K562 (cell line): ENCODE measurements at regions not wholly inside any gene's neighbourhood (a gene's known extent, or its start where the extent isn't known, plus 50 kb on each side); places are given as distances from the start of the nearest gene placed in this dataset.

Experiments
- ATAC-seq: fragments of 200-7000 bp; cut with Tn5 transposase; 3 replicates; pipeline ENCODE4 v1.9.1; 2020; ENCODE audit warnings: moderate library complexity
- BruUV-seq: library from RNA; stranded (reverse); fragments of 400-500 nt; replicated peaks from 2 replicates; lab custom pipeline; 2021; lab: Mats Ljungman, UMichigan
- CTCF ChIA-PET: fragments of 300-600 bp; formaldehyde crosslinking; extraction: SDS; loops from one replicate; lab custom pipeline; 2021; ENCODE audit warnings: low intra/inter-chr PET ratio; lab: Yijun Ruan, JAX
- POLR2A ChIA-PET: fragments of 300-600, 350-650 bp; sonication (Branson Sonifier 250); formaldehyde crosslinking; extraction: SDS; loops from one replicate; lab custom pipeline; 2021; ENCODE audit warnings: antibody characterized with exemption, inconsistent platforms; lab: Yijun Ruan, JAX
- DNase-seq, 4 experiments: peaks; one replicate each; pipeline versions ENCODE4 v3.0.0 to v3.0.0-alpha.2; 2011 to 2018; ENCODE audit warnings: low spot score in 3 of 4, mixed read lengths in 3 of 4; ENCODE audit errors: extremely low read depth in 1 of 4
- FAIRE-seq: peaks from 2 replicates; lab custom pipeline; 2011; peaks lifted over from hg19 to GRCh38; lab: Jason Lieb, UNC
- H2AFZ ChIP-seq: 2 replicates; pipeline ENCODE4 v1.6.0; 2011; ENCODE audit warnings: low read depth, low read length, control low read depth, inconsistent platforms
- H3K27ac ChIP-seq: fragments of 200-600 bp; 3 replicates; pipeline ENCODE4 v1.8.0; 2011; ENCODE audit warnings: low read depth, mild to moderate bottlenecking, control low read depth, inconsistent platforms, low read length, moderate library complexity, mixed read lengths; ENCODE audit errors: extremely low read depth
- H3K27me3 ChIP-seq, 2 experiments: fragments of 300-600 bp in 1 of 2; 2 replicates in 1 of 2; 3 replicates in 1 of 2; pipeline versions ENCODE4 v1.6.0 to v1.8.0; 2011; ENCODE audit warnings: inconsistent platforms in 2 of 2, low read length in 2 of 2, mild to moderate bottlenecking in 1 of 2, mixed read lengths in 1 of 2, moderate library complexity in 1 of 2; ENCODE audit not compliant: control insufficient read depth in 2 of 2, insufficient read depth in 2 of 2
- H3K36me3 ChIP-seq: fragments of 300-600 bp; 3 replicates; pipeline ENCODE4 v1.8.0; 2011; ENCODE audit warnings: mild to moderate bottlenecking, low read length, inconsistent platforms; ENCODE audit not compliant: control insufficient read depth, insufficient read depth
- H3K4me1 ChIP-seq, 2 experiments: fragments of 200-600 bp in 1 of 2; replicated peaks in 1 of 2; 2 replicates in 1 of 2; 3 replicates in 1 of 2; pipeline versions ENCODE4 v1.5.1 to v1.8.0; 2011; ENCODE audit warnings: inconsistent platforms in 2 of 2, low read length in 2 of 2, mild to moderate bottlenecking in 1 of 2, mixed read lengths in 1 of 2, moderate library complexity in 1 of 2; ENCODE audit not compliant: control insufficient read depth in 2 of 2, insufficient read depth in 2 of 2
- H3K4me2 ChIP-seq: 2 replicates; pipeline ENCODE4 v1.6.1; 2011; ENCODE audit warnings: low read length, control low read depth, inconsistent platforms, mixed read lengths; ENCODE audit not compliant: insufficient read depth
- H3K4me3 ChIP-seq: fragments of 200-600 bp; sonication (generic), shearing (Covaris generic); 2 replicates; pipeline ENCODE4 v1.5.1; 2016; ENCODE audit warnings: control low read depth, inconsistent platforms
- H3K79me2 ChIP-seq: fragments of 200-600 bp; 3 replicates; pipeline ENCODE4 v1.8.0; 2011; ENCODE audit warnings: low read length, inconsistent platforms; ENCODE audit not compliant: control insufficient read depth, insufficient read depth
- H3K9ac ChIP-seq, 2 experiments: 2 replicates each; pipeline versions ENCODE4 v1.6.0 to v1.6.1; 2011; ENCODE audit warnings: low read depth in 2 of 2, low read length in 2 of 2, control low read depth in 1 of 2, inconsistent platforms in 1 of 2, mild to moderate bottlenecking in 1 of 2, mixed read lengths in 1 of 2; ENCODE audit not compliant: insufficient read depth in 1 of 2
- H3K9me1 ChIP-seq: one replicate; pipeline ENCODE4 v1.6.0; 2011; ENCODE audit warnings: inconsistent platforms, mild to moderate bottlenecking, low read length, moderate library complexity; ENCODE audit not compliant: control insufficient read depth, insufficient read depth
- H3K9me3 ChIP-seq: replicated peaks from 2 replicates; pipeline ENCODE4 v1.5.1; 2011; ENCODE audit warnings: low read depth, low read length, inconsistent platforms; ENCODE audit not compliant: control insufficient read depth, insufficient read depth
- H4K20me1 ChIP-seq: replicated peaks from 2 replicates; pipeline ENCODE4 v1.6.1; 2011; ENCODE audit warnings: low read length, inconsistent platforms, mixed read lengths; ENCODE audit not compliant: control insufficient read depth, insufficient read depth
- ARID1B ChIP-seq: fragments of 450-650 bp; IDR thresholded peaks from 2 replicates; pipeline ENCODE4 v1.6.1; 2016; ENCODE audit warnings: antibody characterized with exemption, mild to moderate bottlenecking, inconsistent platforms
- CEBPB ChIP-seq: fragments of 450-650 bp; IDR thresholded peaks from 2 replicates; pipeline ENCODE4 v1.6.1; 2016; ENCODE audit warnings: missing genetic modification characterization, missing compliant biosample characterization
- DEAF1 ChIP-seq: fragments of 450-650 bp; formaldehyde crosslinking; IDR thresholded peaks from 2 replicates; pipeline ENCODE4 v1.4.0; 2020; ENCODE audit warnings: mild to moderate bottlenecking, moderate library complexity
- ESRRA ChIP-seq: fragments of 450-650 bp; IDR thresholded peaks from 2 replicates; pipeline ENCODE4 v1.6.1; 2014; ENCODE audit warnings: low read depth, mild to moderate bottlenecking, moderate library complexity, borderline replicate concordance
- HMGN3 ChIP-seq: IDR thresholded peaks from 2 replicates; pipeline ENCODE4 v1.6.1; 2011; ENCODE audit warnings: borderline replicate concordance, low read depth, mild to moderate bottlenecking, mixed read lengths, low read length; ENCODE audit not compliant: insufficient read length; ENCODE audit errors: extremely low read depth
- ILK ChIP-seq: fragments of 450-650 bp; IDR thresholded peaks from 2 replicates; pipeline ENCODE4 v1.6.1; 2016; ENCODE audit warnings: missing genetic modification characterization, low read depth, mild to moderate bottlenecking, missing compliant biosample characterization, moderate library complexity, borderline replicate concordance
- KDM2B ChIP-seq: fragments of 250-450 bp; sonication (Bioruptor Pico); IDR thresholded peaks from 2 replicates; pipeline ENCODE4 v1.8.0; 2021; ENCODE audit warnings: mild to moderate bottlenecking, moderate library complexity
- MCM7 ChIP-seq, 2 experiments: fragments of 450-650 bp; IDR thresholded peaks; 2 replicates each; pipeline ENCODE4 v1.6.1; 2016 to 2018
- PREB ChIP-seq: sonication (generic); formaldehyde crosslinking; IDR thresholded peaks from 2 replicates; pipeline ENCODE4 v1.8.1; 2023; ENCODE audit warnings: mild to moderate bottlenecking, missing genetic modification reagents
- RBBP5 ChIP-seq: fragments of 200-600 bp; sonication (generic); IDR thresholded peaks from 2 replicates; pipeline ENCODE4 v1.6.1; 2012; ENCODE audit warnings: borderline replicate concordance, mild to moderate bottlenecking, low read length, control low read depth, inconsistent platforms; ENCODE audit not compliant: insufficient read depth, poor library complexity, severe bottlenecking
- RBM14 ChIP-seq: fragments of 200-400 bp; formaldehyde crosslinking; IDR thresholded peaks from 2 replicates; pipeline ENCODE4 v1.6.1; 2018; ENCODE audit warnings: low read depth, mild to moderate bottlenecking, low read length, moderate library complexity, borderline replicate concordance; ENCODE audit not compliant: insufficient read depth
- SUPT5H ChIP-seq: fragments of 450-650 bp; IDR thresholded peaks from 2 replicates; pipeline ENCODE4 v1.6.1; 2016
- TAF7 ChIP-seq: fragments of 450-650 bp; IDR thresholded peaks from 2 replicates; pipeline ENCODE4 v1.6.1; 2016; ENCODE audit warnings: missing genetic modification characterization, missing compliant biosample characterization
- TRIM24 ChIP-seq, 2 experiments: fragments of 450-650 bp; IDR thresholded peaks; 2 replicates each; pipeline ENCODE4 v1.6.1; 2016
- TSHZ1 ChIP-seq: fragments of 250-450 bp; sonication (Bioruptor Pico); IDR thresholded peaks from 2 replicates; pipeline ENCODE4 v1.4.0; 2020; ENCODE audit warnings: mild to moderate bottlenecking, moderate library complexity
- ZNF507 ChIP-seq: conservative IDR thresholded peaks from 2 replicates; pipeline ENCODE4 v1.6.1; 2017; ENCODE audit warnings: missing genetic modification characterization, missing compliant biosample characterization
- WGBS: fragments of 100-300 bp; shearing (Covaris generic); methylation state at CpG from one replicate; pipeline ENCODE4 v1.1.6; 2016; ENCODE audit warnings: low coverage, mixed read lengths; ENCODE audit not compliant: insufficient coverage; ENCODE audit errors: missing lambda C conversion rate; 5-methylcytosine and 5-hydroxymethylcytosine counted together
- in situ Hi-C: fragments of 300-500 bp; cut with MboI; formaldehyde crosslinking; loops from 4 replicates; pipeline ENCODE4 v1.15.0; 2018; ENCODE audit warnings: inconsistent platforms, mixed read lengths
- intact Hi-C: fragments of 100-400 bp; cut with micrococcal nuclease; formaldehyde crosslinking; loops from 2 replicates; pipeline ENCODE4 v1.14.2; 2022

GRCh38 chr11:81897639-81898038 lies 836.0 kb downstream of the FAM181B start:
- Histone ChIP-seq H3K4me1 (no peaks in the 10 kb centered on the region), H4K20me1 (no peaks in the 10 kb centered on the region), H3K9me1 (no peaks in the 10 kb centered on the region), H3K4me3 (no peak overlapping the region), H3K79me2 (no peaks in the 10 kb centered on the region), H3K27me3 (no peaks in the 10 kb centered on the region), H2AFZ (no peak overlapping the region), H3K4me2 (no peak overlapping the region), H3K9me3 (no peaks in the 10 kb centered on the region), H3K27ac (no peak overlapping the region), H3K9ac (no peak overlapping the region), H3K36me3 (no peaks in the 10 kb centered on the region)
- WGBS: 0% methylated on average over 2 of the region's 2 CpGs
- intact Hi-C loops (no loop called here), in situ Hi-C loops (no loop called here)
- CTCF ChIA-PET: no interaction called here
- POLR2A ChIA-PET: no interaction called here
- TF ChIP-seq KDM2B (CRISPR knock-in tag) (no peak), SUPT5H (no peak), RBBP5 (no peak), ZNF507 (tag) (no peak), DEAF1 (CRISPR knock-in tag) (no peak), ILK (tag) (no peak), TRIM24 (IDR thresholded peaks at IDR 0.05) (no peak), HMGN3 (no peak), ESRRA (no peak), RBM14 (no peak), TAF7 (tag) (no peak), ARID1B (no peak), MCM7 (IDR thresholded peaks at IDR 0.05) (no peak), PREB (CRISPR knock-in tag) (no peak), CEBPB (no peak), TSHZ1 (CRISPR knock-in tag) (no peak)
- ATAC-seq (no peak), FAIRE-seq (no peak), DNase-seq (no peak)
- no TSS peak for BruUV-seq
